ENCODE measurements at regions not wholly inside any gene's neighbourhood (a gene's known extent, or its start where the extent isn't known, plus 50 kb on each side); places are given as distances from the start of the nearest gene placed in this dataset.

DNA sequence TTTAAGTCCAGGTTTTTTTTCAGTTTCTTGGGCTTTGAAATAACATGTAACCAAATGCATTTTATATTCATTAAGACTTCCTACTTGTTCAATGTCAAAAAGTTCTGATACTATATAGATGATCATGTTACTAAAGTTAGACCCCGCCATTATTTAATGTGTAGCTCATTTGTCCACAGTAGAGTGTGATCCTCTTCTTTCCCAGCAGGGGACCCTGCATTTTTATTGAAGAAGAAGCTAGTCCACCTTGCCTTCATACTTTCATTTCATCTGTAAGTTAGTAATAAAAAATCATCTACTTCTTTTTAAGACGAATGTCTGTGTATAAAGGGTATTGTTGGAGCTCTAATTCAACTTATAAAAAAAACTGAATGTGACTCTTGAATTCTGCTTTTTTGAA lies 404.6 kb downstream of the SI start:
- Histone ChIP-seq H3K9me3 (replicated peaks; ENCODE audit: control insufficient read depth, insufficient read depth, low read length) (no peaks in the 10 kb centered on the region), H4K20me1 (replicated peaks; ENCODE audit: control insufficient read depth, extremely low read depth, insufficient read depth, low read length) (no peaks in the 10 kb centered on the region), H3K27me3 (ENCODE audit: control insufficient read depth in 2 of 2, insufficient read depth in 2 of 2, low read length in 2 of 2) (no peaks in the 10 kb centered on the region), H3K4me2 (ENCODE audit: insufficient read depth, low read length) (no peak overlapping the region), H3K79me2 (ENCODE audit: control insufficient read depth, insufficient read depth, low read length) (no peaks in the 10 kb centered on the region), H3K36me3 (ENCODE audit: control insufficient read depth in 2 of 2, extremely low read depth in 1 of 2, insufficient read depth in 2 of 2, low read length in 2 of 2) (no peaks in the 10 kb centered on the region), H3K4me3 (replicated peaks in 1 of 3; ENCODE audit: insufficient read depth in 1 of 3, low read depth in 1 of 3, low read length in 3 of 3) (no peak overlapping the region), H3K4me1 (ENCODE audit: control insufficient read depth, extremely low read depth, insufficient read depth, low read length) (no peaks in the 10 kb centered on the region), H2AFZ (ENCODE audit: low read depth, low read length) (no peak overlapping the region), H3K9ac (replicated peaks; ENCODE audit: extremely low read depth, insufficient read depth, low read length) (no peak overlapping the region), H3K27ac (ENCODE audit: insufficient read depth, low read depth, low read length) (no peak overlapping the region), H3K9me1 (replicated peaks; ENCODE audit: control insufficient read depth, extremely low read depth, insufficient read depth, low read length) (no peaks in the 10 kb centered on the region)
- POLR2A ChIA-PET: no interaction called here
- TF ChIP-seq POLR2AphosphoS5 (IDR thresholded peaks at IDR 0.05; ENCODE audit: insufficient read depth, low read depth, low read length): no peak
- TF ChIP-seq, protein P1, sequence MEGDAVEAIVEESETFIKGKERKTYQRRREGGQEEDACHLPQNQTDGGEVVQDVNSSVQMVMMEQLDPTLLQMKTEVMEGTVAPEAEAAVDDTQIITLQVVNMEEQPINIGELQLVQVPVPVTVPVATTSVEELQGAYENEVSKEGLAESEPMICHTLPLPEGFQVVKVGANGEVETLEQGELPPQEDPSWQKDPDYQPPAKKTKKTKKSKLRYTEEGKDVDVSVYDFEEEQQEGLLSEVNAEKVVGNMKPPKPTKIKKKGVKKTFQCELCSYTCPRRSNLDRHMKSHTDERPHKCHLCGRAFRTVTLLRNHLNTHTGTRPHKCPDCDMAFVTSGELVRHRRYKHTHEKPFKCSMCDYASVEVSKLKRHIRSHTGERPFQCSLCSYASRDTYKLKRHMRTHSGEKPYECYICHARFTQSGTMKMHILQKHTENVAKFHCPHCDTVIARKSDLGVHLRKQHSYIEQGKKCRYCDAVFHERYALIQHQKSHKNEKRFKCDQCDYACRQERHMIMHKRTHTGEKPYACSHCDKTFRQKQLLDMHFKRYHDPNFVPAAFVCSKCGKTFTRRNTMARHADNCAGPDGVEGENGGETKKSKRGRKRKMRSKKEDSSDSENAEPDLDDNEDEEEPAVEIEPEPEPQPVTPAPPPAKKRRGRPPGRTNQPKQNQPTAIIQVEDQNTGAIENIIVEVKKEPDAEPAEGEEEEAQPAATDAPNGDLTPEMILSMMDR (IDR thresholded peaks at IDR 0.05; ENCODE audit: extremely low read depth in 1 of 2, insufficient read depth in 1 of 2, low read depth in 1 of 2, low read length in 2 of 2): no peak
- TF ChIP-seq EZH2 (IDR thresholded peaks at IDR 0.05; ENCODE audit: borderline replicate concordance, low read depth, low read length, severe bottlenecking): no peak
- TF ChIP-seq FOS (IDR thresholded peaks at IDR 0.05; ENCODE audit: borderline replicate concordance, insufficient read depth, low read length): no peak
- no peak for TF ChIP-seq GATA2 (IDR thresholded peaks at IDR 0.05; ENCODE audit: insufficient read depth, insufficient read length, low read depth, low read length)
- TF ChIP-seq, protein P2, sequence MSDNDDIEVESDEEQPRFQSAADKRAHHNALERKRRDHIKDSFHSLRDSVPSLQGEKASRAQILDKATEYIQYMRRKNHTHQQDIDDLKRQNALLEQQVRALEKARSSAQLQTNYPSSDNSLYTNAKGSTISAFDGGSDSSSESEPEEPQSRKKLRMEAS (IDR thresholded peaks at IDR 0.05; ENCODE audit: insufficient read depth, insufficient read length): no peak
- no peak for TF ChIP-seq JUN (IDR thresholded peaks at IDR 0.05; ENCODE audit: borderline replicate concordance, insufficient read depth, insufficient read length, low read depth)
- no peak for TF ChIP-seq MYC (IDR thresholded peaks at IDR 0.05; ENCODE audit: low read depth, low read length)
- TF ChIP-seq POLR2A (IDR thresholded peaks at IDR 0.05; ENCODE audit: low read depth, low read length): no peak
- FAIRE-seq: no peak
- CTCF ChIA-PET: no interaction called here
- no peak for DNase-seq (ENCODE audit: low read depth, low spot score)
- dilution Hi-C loops (cut with MboI; ENCODE audit: extremely low pct_ligation_motif_present, low sequenced_read_pairs) (no loop called here), intact Hi-C loops (cut with micrococcal nuclease) (no loop called here)
- no TSS peak for BruUV-seq (replicated peaks)

Measured in endothelial cell of umbilical vein (primary cell).